ENCODE measurements at regions not wholly inside any gene's neighbourhood (a gene's known extent, or its start where the extent isn't known, plus 50 kb on each side); places are given as distances from the start of the nearest gene placed in this dataset.

GRCh38 chr17:68172461-68172954 is 75.3 kb upstream of the AMZ2 start:
- TF ChIP-seq CTCF (IDR thresholded peaks at IDR 0.05), result peak; percentile 72 to 98 (median 92)
- no peak for TF ChIP-seq POLR2A (IDR thresholded peaks at IDR 0.05)
- no peak for TF ChIP-seq POLR2AphosphoS5 (IDR thresholded peaks at IDR 0.05)
- no peak for TF ChIP-seq EP300 (IDR thresholded peaks at IDR 0.05)
